GM12891 (cell line): ENCODE measurements at regions not wholly inside any gene's neighbourhood (a gene's known extent, or its start where the extent isn't known, plus 50 kb on each side); places are given as distances from the start of the nearest gene placed in this dataset.

Source experiments
- PAX5 ChIP-seq: IDR thresholded peaks from 2 replicates; pipeline ENCODE4 v1.6.1; 2011; ENCODE audit warnings: low read length, moderate library complexity, mild to moderate bottlenecking; ENCODE audit not compliant: insufficient read depth, severe bottlenecking
- POLR2A ChIP-seq: IDR thresholded peaks from 2 replicates; pipeline ENCODE4 v1.6.1; 2011; ENCODE audit warnings: low read depth, low read length, control low read depth
- TAF1 ChIP-seq: IDR thresholded peaks from 2 replicates; pipeline ENCODE4 v1.6.1; 2011; ENCODE audit warnings: low read depth, low read length, control low read depth

DNA sequence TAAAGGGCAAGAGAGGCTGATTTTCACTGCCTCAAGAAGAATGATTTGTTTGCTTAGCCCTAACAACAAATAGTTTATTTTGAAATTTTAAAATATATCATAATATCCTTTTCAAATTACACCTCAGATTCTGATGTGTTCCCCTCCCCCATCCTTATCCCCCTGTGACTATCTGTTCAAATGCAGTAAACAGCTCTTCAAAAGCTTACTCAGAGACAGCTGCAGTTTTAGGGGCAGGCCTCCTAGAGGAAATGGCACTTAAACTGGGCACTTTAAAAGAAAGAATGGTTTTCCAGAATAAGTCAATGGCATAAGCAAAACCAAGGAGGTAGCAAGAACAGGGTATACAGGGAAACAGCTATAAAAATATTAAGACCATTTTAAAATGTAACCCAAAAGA is 118.6 kb upstream of the UST start:
- TF ChIP-seq POLR2A, result no peak
- TF ChIP-seq TAF1, result no peak
- no peak for TF ChIP-seq PAX5
